Caki2 (cell line): ENCODE measurements at regions not wholly inside any gene's neighbourhood (a gene's known extent, or its start where the extent isn't known, plus 50 kb on each side); places are given as distances from the start of the nearest gene placed in this dataset.

Experiments used
- DNase-seq: peaks from one replicate; pipeline ENCODE4 v3.0.0-alpha.2; 2015; ENCODE audit warnings: low read depth
- in situ Hi-C: cut with HindIII; loops from 2 replicates; pipeline ENCODE4 v1.10.0; 2016; ENCODE audit warnings: low sequenced_read_pairs, low pct_unique_long_range_greater_than_20kb, mixed read lengths

GRCh38 chr12:19833775-19834501 is 394.6 kb downstream of the AEBP2 start:
- no peak for DNase-seq
- in situ Hi-C loops = no loop called here

GRCh38 chr12:19834592-19834991 is 395.3 kb downstream of the AEBP2 start:
- in situ Hi-C loops = no loop called here
- no peak for DNase-seq

GRCh38 chr12:19836056-19836455 is 396.8 kb downstream of the AEBP2 start:
- DNase-seq = no peak
- in situ Hi-C loops = no loop called here

DNA sequence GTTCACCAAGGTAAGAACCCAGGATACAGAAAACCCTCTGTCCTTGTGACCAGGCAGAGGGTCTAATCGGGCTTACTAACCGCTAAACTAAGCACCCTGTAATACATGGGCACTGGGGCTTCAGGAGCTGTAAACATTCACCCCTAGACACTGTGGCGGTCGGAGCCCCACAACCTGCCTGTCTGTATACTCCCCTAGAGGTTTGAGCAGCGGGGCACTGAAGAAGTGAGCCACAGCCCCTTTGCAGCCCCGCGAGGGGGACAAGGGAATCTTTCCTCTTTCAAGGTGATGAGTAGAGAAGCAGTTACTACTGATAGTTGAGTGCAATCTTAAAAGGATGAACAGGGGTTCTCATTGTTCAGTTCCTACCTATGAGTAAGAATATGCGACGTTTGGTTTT is 397.2 kb downstream of the AEBP2 start:
- in situ Hi-C loops = no loop called here
- no peak for DNase-seq

DNA sequence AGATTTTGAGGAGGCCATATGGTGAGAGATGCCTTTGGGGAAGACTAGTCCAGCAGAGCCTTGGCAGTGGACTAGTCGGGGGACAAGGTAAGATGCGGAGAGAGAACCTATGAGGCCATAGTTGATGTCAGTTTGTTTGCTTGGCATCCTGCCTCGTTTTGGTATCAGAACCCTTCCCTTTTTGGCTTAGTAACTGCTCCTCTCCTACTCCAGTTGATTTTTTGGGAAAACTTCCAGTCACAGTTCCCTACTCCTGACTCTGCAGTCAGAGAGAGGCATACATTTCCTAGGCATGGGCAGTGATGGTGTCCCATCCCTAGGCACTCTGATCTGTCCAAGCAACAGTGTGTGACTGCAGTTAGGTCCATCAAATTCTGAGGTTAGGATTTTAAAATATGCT is 398.3 kb downstream of the AEBP2 start:
- in situ Hi-C loops = no loop called here
- no peak for DNase-seq

GRCh38 chr12:19841451-19841850 is 402.2 kb downstream of the AEBP2 start:
- in situ Hi-C loops = no loop called here
- no peak for DNase-seq

DNA sequence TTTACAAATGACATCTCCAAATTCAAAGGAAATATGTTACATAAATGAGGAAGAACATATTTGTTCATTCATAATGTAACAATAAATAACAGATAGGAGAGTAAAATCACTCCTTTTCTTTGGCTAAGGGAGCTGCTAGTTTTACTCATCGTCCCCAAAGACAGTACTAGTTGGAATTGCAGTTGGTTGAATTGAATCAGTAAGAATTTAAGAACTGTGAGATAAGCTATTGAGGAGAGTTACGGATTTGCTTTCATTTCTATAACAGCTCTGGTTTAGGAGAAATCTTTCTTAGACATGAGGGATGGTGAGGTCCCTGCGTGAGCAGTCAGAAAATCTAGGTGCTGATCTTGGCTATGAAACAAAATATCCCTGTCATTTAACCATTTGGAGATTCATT is 402.8 kb downstream of the AEBP2 start:
- DNase-seq = no peak
- in situ Hi-C loops = no loop called here

- in situ Hi-C loops = no loop called here
- DNase-seq = no peak
Observed at GRCh38 chr12:19844224-19844623, 404.9 kb downstream of the AEBP2 start.

- in situ Hi-C loops = no loop called here
- no peak for DNase-seq
Observed at GRCh38 chr12:19846574-19846973, 407.3 kb downstream of the AEBP2 start.

DNA sequence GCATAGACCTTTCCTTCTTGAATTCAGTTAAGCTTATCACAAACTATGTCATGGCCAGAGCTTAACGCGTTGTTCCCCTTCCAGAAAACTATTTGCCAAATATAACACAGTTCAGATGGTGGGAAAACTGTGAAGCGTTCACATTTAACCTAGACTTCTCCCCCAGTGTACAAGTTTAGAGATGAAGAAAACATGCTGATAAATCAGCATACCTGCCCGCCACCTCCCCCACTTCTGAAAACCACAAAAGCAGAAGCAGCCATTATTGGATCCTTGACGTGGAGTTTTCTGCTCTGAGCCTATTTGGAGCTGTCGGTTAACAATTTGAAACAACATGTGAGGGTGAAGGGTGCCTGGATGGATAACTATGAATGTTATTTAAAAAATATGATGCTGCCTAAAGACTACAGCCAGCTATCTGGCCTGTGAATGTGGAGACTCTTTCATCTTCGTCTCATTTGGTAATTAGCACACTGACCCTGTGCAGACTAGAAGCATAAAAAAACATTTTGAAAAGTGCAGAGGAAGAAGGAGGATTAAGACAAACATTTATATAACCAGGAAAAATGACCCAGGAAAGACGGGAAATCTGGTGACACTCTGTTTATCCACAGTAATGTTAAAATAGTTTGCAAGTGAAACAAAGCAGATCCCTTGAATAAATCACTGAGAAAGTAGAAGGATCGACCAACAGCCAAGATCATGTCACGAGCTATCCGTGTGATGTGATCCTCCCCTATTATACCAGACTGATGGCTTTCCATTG is 408.2 kb downstream of the AEBP2 start:
- DNase-seq = no peak
- in situ Hi-C loops = no loop called here

- DNase-seq = no peak
- in situ Hi-C loops = no loop called here
Observed at GRCh38 chr12:19848421-19848820, 409.1 kb downstream of the AEBP2 start.

- in situ Hi-C loops = no loop called here
Observed at GRCh38 chr12:19849208-19849607, 409.9 kb downstream of the AEBP2 start.

DNA sequence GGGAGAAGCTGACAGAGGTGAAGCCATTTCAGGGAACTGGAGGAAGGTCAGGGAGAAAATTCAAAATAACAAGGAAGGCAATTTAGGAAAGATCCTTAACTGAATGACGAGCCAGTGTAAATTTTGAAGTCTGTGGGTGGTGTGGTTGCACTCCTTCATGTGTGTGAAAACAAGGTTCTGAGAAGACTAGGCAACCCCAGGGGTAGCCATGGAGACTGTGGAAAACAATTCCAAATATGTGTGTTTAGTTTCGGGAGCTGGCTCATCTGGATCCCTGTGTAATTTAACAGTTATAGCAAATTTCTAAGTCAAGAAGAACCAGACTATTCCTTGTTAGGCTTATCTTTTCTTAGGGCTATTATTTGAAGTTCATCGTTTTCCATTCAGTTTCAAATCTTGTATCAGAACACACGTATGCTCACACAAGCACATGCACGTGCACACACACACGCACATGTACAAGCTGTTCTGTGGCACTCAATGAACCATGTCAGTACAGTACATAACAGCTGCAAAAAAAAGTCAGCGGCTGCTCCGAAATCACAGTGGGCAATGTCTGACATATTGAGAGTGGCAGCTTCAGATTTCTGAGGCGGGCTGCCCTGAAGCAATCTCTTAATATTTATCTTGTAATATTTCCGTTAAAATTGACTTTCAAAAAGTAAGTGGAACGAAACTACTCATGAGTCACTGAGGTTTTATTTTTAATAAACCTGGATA is 411.2 kb downstream of the AEBP2 start:
- DNase-seq = no peak
- in situ Hi-C loops = no loop called here

More at GRCh38 chr12:19849208-19849607, 409.9 kb downstream of the AEBP2 start:
- no peak for DNase-seq

DNA sequence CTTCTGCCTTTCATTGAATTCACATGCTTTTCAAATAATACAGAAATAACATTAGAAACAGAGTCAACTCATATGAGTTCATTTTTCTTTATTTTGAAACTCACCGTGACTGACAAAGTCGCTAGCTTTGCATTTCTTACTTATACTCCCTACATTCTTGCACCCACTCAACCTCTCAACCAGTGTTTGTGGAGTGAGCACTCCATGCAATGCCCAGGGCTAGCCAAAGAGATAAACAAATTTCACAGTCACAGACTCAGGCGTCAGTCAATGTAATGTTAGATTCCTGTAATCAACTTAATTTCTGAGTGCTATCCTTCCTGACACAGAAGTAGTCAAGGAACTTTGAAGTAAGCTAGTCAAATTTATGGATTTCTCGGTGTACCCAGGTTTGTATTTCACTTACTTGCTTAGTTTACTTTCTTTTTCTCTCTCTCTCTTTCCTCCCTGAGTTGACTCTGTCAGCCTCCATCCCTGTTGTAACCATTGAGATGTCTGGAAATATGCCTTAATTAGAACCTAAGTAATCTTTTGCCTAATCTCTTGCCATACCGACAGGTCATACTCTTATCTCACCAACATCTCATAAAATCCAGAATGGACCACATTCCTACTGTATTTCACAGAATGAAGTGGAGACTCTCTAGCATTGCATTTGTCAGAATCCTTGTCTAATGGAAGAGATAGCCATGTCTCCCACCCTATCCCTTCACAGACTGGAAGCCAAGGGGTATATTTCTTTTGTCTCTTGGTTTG is 413.0 kb downstream of the AEBP2 start:
- DNase-seq = no peak

GRCh38 chr12:19855851-19856250 is 416.6 kb downstream of the AEBP2 start:
- in situ Hi-C loops = no loop called here

More for the DNA sequence above, 413.0 kb downstream of the AEBP2 start:
- in situ Hi-C loops = no loop called here

GRCh38 chr12:19856389-19856788 is 417.1 kb downstream of the AEBP2 start:
- in situ Hi-C loops = no loop called here
- DNase-seq = no peak

More at GRCh38 chr12:19855851-19856250, 416.6 kb downstream of the AEBP2 start:
- DNase-seq = no peak

GRCh38 chr12:19857204-19857603 is 417.9 kb downstream of the AEBP2 start:
- in situ Hi-C loops = no loop called here
- DNase-seq = no peak

DNA sequence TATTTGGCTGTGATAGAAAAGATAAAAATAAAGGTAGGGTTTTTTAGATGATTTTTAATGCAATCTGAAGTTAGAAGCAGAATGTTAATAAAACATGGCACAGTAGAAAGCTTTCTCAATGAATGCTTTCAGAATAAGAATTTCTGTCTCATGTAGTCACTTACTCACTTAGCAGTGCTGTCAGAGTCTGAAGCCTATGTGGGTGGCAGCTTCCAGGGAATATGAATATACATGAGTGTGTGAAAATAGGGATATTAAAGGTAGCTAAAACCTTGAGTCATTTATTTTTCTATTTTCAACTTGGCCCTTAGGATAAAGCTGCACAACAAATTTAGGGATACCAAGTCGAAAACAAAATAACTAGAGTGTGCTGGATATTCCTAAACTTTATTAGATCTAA is 427.9 kb downstream of the AEBP2 start:
- no peak for DNase-seq
- in situ Hi-C loops = no loop called here
